GM18868 (cell line): ENCODE measurements at regions not wholly inside any gene's neighbourhood (a gene's known extent, or its start where the extent isn't known, plus 50 kb on each side); places are given as distances from the start of the nearest gene placed in this dataset.
A peak's percentile ranks its signal among the peaks of the same experiment; 100 is the strongest.

Source experiments
- ATAC-seq: cut with Tn5 transposase; IDR thresholded peaks from one replicate; pipeline ENCODE4 v1.9.1; 2021; ENCODE audit warnings: mild to moderate bottlenecking, moderate library complexity; ENCODE audit not compliant: unreplicated experiment

GRCh38 chr5:124796495-124796894 is 50.1 kb upstream of the ZNF608 start:
- peak; percentile 48 for ATAC-seq

GRCh38 chr5:124797665-124798087 is 51.2 kb upstream of the ZNF608 start:
- no peak for ATAC-seq

- ATAC-seq = no peak
These were observed 52.5 kb upstream of the ZNF608 start for GRCh38 chr5:124798890-124799289.

GRCh38 chr5:124801551-124801950 is 55.1 kb upstream of the ZNF608 start:
- ATAC-seq = no peak

GRCh38 chr5:124803617-124804323 is 57.3 kb upstream of the ZNF608 start:
- no peak for ATAC-seq

- no peak for ATAC-seq
These were observed 59.6 kb upstream of the ZNF608 start for GRCh38 chr5:124806026-124806372.

- ATAC-seq = no peak
These were observed 60.1 kb upstream of the ZNF608 start for GRCh38 chr5:124806373-124807077.

GRCh38 chr5:124808842-124809268 is 62.4 kb upstream of the ZNF608 start:
- no peak for ATAC-seq

- no peak for ATAC-seq
These were observed 64.1 kb upstream of the ZNF608 start for GRCh38 chr5:124810396-124811006.

GRCh38 chr5:124812771-124813358 is 66.4 kb upstream of the ZNF608 start:
- no peak for ATAC-seq

GRCh38 chr5:124816381-124816780 is 69.9 kb upstream of the ZNF608 start:
- ATAC-seq = no peak

- no peak for ATAC-seq
These were observed 72.8 kb upstream of the ZNF608 start for GRCh38 chr5:124819201-124819600.

GRCh38 chr5:124822647-124823046 is 76.2 kb upstream of the ZNF608 start:
- no peak for ATAC-seq

GRCh38 chr5:124823380-124823779 is 76.9 kb upstream of the ZNF608 start:
- no peak for ATAC-seq

- ATAC-seq = no peak
These were observed 78.3 kb upstream of the ZNF608 start for GRCh38 chr5:124824637-124825158.

GRCh38 chr5:124825250-124825982 is 79.0 kb upstream of the ZNF608 start:
- ATAC-seq = peak; percentile 96

GRCh38 chr5:124825983-124826337 is 79.5 kb upstream of the ZNF608 start:
- ATAC-seq = peak; percentile 30

GRCh38 chr5:124828731-124829234 is 82.3 kb upstream of the ZNF608 start:
- ATAC-seq = no peak

GRCh38 chr5:124831687-124832240 is 85.3 kb upstream of the ZNF608 start:
- ATAC-seq = no peak

GRCh38 chr5:124832510-124832909 is 86.1 kb upstream of the ZNF608 start:
- ATAC-seq = no peak
